Chondrocyte (in vitro differentiated cells): ENCODE measurements at regions not wholly inside any gene's neighbourhood (a gene's known extent, or its start where the extent isn't known, plus 50 kb on each side); places are given as distances from the start of the nearest gene placed in this dataset.

ENCODE experiments used
- DNase-seq: peaks from one replicate; pipeline ENCODE4 v3.0.0; 2021; ENCODE audit warnings: mixed read lengths, low spot score
- H3K27ac Mint-ChIP-seq: one replicate; pipeline ENCODE4 v1.8.0; 2021; ENCODE audit warnings: mild to moderate bottlenecking, moderate library complexity, mixed read lengths; ENCODE audit not compliant: unreplicated experiment
- H3K27me3 Mint-ChIP-seq: 2 replicates; pipeline ENCODE4 v1.8.0; 2021; ENCODE audit warnings: low read depth, mixed read lengths
- H3K36me3 Mint-ChIP-seq: 2 replicates; pipeline ENCODE4 v1.8.0; 2021; ENCODE audit warnings: low read depth, mixed read lengths
- H3K4me1 Mint-ChIP-seq: 2 replicates; pipeline ENCODE4 v1.8.0; 2021; ENCODE audit warnings: low read depth, mild to moderate bottlenecking, mixed read lengths
- H3K4me3 Mint-ChIP-seq: one replicate; pipeline ENCODE4 v1.8.0; 2021; ENCODE audit warnings: mild to moderate bottlenecking, moderate library complexity, mixed read lengths; ENCODE audit not compliant: unreplicated experiment
- H3K9me3 Mint-ChIP-seq: 2 replicates; pipeline ENCODE4 v1.8.0; 2021; ENCODE audit warnings: low read depth, mixed read lengths
- CTCF ChIP-seq: fragments of 200-600 bp; sonication (generic); IDR thresholded peaks from 2 replicates; pipeline ENCODE4 v1.5.0; 2021; ENCODE audit warnings: antibody characterized with exemption, mild to moderate bottlenecking, moderate library complexity

GRCh38 chr10:52959810-52960209 is 187.2 kb upstream of the MBL2 start:
- no peak for TF ChIP-seq CTCF
- Mint-ChIP-seq H3K36me3 (no peaks in the 10 kb centered on the region), H3K27me3 (peaks cover 3% of the 10 kb centered on the region), H3K9me3 (no peaks in the 10 kb centered on the region), H3K27ac (no peak overlapping the region), H3K4me3 (no peak overlapping the region), H3K4me1 (no peaks in the 10 kb centered on the region)
- DNase-seq: no peak

- Mint-ChIP-seq H3K4me3 (no peak overlapping the region), H3K4me1 (no peaks in the 10 kb centered on the region), H3K36me3 (no peaks in the 10 kb centered on the region), H3K9me3 (no peaks in the 10 kb centered on the region), H3K27me3 (peaks cover 3% of the 10 kb centered on the region), H3K27ac (no peak overlapping the region)
- no peak for TF ChIP-seq CTCF
- no peak for DNase-seq
Observed at GRCh38 chr10:52956861-52957260, 184.3 kb upstream of the MBL2 start.

GRCh38 chr10:52956461-52956860 is 183.9 kb upstream of the MBL2 start:
- DNase-seq: no peak
- Mint-ChIP-seq H3K4me1 (no peaks in the 10 kb centered on the region), H3K4me3 (no peak overlapping the region), H3K9me3 (no peaks in the 10 kb centered on the region), H3K36me3 (no peaks in the 10 kb centered on the region), H3K27me3 (peaks cover 3% of the 10 kb centered on the region), H3K27ac (no peak overlapping the region)
- no peak for TF ChIP-seq CTCF

GRCh38 chr10:52955337-52955736 is 182.8 kb upstream of the MBL2 start:
- H3K27ac Mint-ChIP-seq: no peak overlapping the region
- no peaks in the 10 kb centered on the region for H3K9me3 Mint-ChIP-seq
- no peaks in the 10 kb centered on the region for H3K4me1 Mint-ChIP-seq
- no peak for TF ChIP-seq CTCF
- H3K36me3 Mint-ChIP-seq: no peaks in the 10 kb centered on the region
- no peak overlapping the region for H3K4me3 Mint-ChIP-seq
- peaks cover 4% of the 10 kb centered on the region for H3K27me3 Mint-ChIP-seq
- no peak for DNase-seq

GRCh38 chr10:52954407-52954806 is 181.8 kb upstream of the MBL2 start:
- Mint-ChIP-seq H3K4me1 (no peaks in the 10 kb centered on the region), H3K9me3 (no peaks in the 10 kb centered on the region), H3K4me3 (no peak overlapping the region), H3K27ac (no peak overlapping the region), H3K27me3 (peaks cover 5% of the 10 kb centered on the region), H3K36me3 (no peaks in the 10 kb centered on the region)
- no peak for DNase-seq
- TF ChIP-seq CTCF: no peak
